MM.1S (cell line): ENCODE measurements at regions not wholly inside any gene's neighbourhood (a gene's known extent, or its start where the extent isn't known, plus 50 kb on each side); places are given as distances from the start of the nearest gene placed in this dataset.

ENCODE experiments used
- EZH2 ChIP-seq: fragments of 300-600 bp; sonication (generic); optimal IDR thresholded peaks from 2 replicates; pipeline ENCODE3; 2017; ENCODE audit warnings: low read depth, mild to moderate bottlenecking, antibody characterized with exemption, low read length, mixed read lengths
- EZH2phosphoT487 ChIP-seq: fragments of 300-600 bp; sonication (generic); IDR thresholded peaks from 2 replicates; pipeline ENCODE4 v1.6.1; 2018; ENCODE audit warnings: antibody characterized with exemption, low read length
- TF ChIP-seq, protein P1 (sequence below): fragments of 300-600 bp; sonication (generic); IDR thresholded peaks from 2 replicates; pipeline ENCODE4 v1.5.1; 2016; ENCODE audit warnings: antibody characterized with exemption, low read length, mixed read lengths

DNA sequence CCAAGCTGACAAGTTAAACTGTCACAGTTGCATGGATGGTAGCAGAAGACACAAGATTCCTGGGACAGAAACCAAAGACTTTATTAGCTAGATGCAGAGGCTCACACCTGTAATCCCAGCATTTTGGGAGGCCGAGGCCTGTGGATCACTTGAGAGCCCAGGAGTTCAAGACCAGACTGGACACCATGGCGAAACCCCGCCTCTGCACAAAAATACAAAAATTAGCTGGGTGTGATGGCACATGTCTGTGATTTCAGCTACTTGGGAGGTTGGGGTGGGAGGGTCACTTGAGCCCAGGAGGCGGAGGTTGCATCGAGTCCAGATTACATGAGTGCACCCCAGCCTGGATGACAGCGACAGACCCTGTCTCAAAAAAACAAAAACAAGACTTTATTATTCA lies 346.6 kb downstream of the IRS2 start:
- TF ChIP-seq, protein P1, sequence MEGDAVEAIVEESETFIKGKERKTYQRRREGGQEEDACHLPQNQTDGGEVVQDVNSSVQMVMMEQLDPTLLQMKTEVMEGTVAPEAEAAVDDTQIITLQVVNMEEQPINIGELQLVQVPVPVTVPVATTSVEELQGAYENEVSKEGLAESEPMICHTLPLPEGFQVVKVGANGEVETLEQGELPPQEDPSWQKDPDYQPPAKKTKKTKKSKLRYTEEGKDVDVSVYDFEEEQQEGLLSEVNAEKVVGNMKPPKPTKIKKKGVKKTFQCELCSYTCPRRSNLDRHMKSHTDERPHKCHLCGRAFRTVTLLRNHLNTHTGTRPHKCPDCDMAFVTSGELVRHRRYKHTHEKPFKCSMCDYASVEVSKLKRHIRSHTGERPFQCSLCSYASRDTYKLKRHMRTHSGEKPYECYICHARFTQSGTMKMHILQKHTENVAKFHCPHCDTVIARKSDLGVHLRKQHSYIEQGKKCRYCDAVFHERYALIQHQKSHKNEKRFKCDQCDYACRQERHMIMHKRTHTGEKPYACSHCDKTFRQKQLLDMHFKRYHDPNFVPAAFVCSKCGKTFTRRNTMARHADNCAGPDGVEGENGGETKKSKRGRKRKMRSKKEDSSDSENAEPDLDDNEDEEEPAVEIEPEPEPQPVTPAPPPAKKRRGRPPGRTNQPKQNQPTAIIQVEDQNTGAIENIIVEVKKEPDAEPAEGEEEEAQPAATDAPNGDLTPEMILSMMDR = no peak
- TF ChIP-seq EZH2 (no peak), EZH2phosphoT487 (no peak)
